PC-3 (cell line): ENCODE measurements at regions not wholly inside any gene's neighbourhood (a gene's known extent, or its start where the extent isn't known, plus 50 kb on each side); places are given as distances from the start of the nearest gene placed in this dataset.

Source experiments
- EZH2 ChIP-seq: fragments of 300-600 bp; sonication (generic); IDR thresholded peaks from one replicate; pipeline ENCODE4 v1.6.1; 2017; ENCODE audit warnings: antibody characterized with exemption, mild to moderate bottlenecking, low read length; ENCODE audit not compliant: unreplicated experiment
- EZH2phosphoT487 ChIP-seq: fragments of 300-600 bp; sonication (generic); IDR thresholded peaks from 2 replicates; pipeline ENCODE4 v1.6.1; 2018; ENCODE audit warnings: mild to moderate bottlenecking, antibody characterized with exemption, low read length, borderline replicate concordance
- TF ChIP-seq, protein P1 (sequence below): fragments of 300-600 bp; sonication (generic); conservative IDR thresholded peaks from 2 replicates; pipeline ENCODE4 v1.5.1; 2017; ENCODE audit warnings: antibody characterized with exemption, low read depth, mild to moderate bottlenecking, low read length

DNA sequence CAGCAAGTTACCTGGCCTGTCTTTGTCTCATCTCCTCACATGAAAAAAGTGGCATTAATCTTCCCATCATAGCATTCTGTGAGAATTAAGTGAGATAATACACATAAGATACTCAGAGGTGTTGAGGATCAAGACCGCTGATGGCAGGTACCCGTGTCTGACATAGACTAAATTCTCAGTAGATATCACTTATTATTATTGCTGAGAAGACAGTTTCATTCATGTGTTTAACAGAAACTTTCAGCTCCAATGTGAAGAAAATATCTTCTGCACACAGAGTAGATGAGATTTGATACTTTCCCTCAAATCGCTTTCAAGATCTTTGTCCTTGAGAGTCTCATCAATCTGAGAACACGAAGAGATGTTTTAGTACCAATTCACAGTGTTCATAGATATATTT, 809.4 kb downstream of the TSN start:
- TF ChIP-seq EZH2phosphoT487: no peak
- TF ChIP-seq, protein P1, sequence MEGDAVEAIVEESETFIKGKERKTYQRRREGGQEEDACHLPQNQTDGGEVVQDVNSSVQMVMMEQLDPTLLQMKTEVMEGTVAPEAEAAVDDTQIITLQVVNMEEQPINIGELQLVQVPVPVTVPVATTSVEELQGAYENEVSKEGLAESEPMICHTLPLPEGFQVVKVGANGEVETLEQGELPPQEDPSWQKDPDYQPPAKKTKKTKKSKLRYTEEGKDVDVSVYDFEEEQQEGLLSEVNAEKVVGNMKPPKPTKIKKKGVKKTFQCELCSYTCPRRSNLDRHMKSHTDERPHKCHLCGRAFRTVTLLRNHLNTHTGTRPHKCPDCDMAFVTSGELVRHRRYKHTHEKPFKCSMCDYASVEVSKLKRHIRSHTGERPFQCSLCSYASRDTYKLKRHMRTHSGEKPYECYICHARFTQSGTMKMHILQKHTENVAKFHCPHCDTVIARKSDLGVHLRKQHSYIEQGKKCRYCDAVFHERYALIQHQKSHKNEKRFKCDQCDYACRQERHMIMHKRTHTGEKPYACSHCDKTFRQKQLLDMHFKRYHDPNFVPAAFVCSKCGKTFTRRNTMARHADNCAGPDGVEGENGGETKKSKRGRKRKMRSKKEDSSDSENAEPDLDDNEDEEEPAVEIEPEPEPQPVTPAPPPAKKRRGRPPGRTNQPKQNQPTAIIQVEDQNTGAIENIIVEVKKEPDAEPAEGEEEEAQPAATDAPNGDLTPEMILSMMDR: no peak
- TF ChIP-seq EZH2: no peak
